PC-3 (cell line): ENCODE measurements at regions not wholly inside any gene's neighbourhood (a gene's known extent, or its start where the extent isn't known, plus 50 kb on each side); places are given as distances from the start of the nearest gene placed in this dataset.

Experiments
- EZH2 ChIP-seq: fragments of 300-600 bp; sonication (generic); IDR thresholded peaks from one replicate; pipeline ENCODE4 v1.6.1; 2017; ENCODE audit warnings: antibody characterized with exemption, mild to moderate bottlenecking, low read length; ENCODE audit not compliant: unreplicated experiment
- TF ChIP-seq, protein P1 (sequence below): fragments of 300-600 bp; sonication (generic); conservative IDR thresholded peaks from 2 replicates; pipeline ENCODE4 v1.5.1; 2017; ENCODE audit warnings: antibody characterized with exemption, low read depth, mild to moderate bottlenecking, low read length

DNA sequence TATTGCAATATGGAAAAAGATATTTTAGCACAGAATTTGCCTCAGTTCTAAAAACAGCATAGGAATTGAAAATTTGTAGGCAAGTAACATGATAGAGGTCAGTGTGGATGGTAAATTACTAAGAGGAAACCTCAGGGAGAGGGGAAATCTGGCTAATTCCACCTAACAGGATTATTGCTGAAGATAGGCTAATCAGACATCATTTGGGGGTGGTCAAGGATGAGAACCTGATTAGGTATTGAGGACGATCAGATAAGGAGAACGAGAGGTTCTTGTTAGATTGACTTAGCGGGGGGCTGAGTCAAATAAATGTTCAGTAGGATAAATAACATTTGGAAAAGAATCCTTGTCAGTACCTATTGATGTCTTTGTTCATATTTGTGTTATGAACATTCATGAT is 543.2 kb upstream of the LRRTM4 start:
- no peak for TF ChIP-seq EZH2
- TF ChIP-seq, protein P1, sequence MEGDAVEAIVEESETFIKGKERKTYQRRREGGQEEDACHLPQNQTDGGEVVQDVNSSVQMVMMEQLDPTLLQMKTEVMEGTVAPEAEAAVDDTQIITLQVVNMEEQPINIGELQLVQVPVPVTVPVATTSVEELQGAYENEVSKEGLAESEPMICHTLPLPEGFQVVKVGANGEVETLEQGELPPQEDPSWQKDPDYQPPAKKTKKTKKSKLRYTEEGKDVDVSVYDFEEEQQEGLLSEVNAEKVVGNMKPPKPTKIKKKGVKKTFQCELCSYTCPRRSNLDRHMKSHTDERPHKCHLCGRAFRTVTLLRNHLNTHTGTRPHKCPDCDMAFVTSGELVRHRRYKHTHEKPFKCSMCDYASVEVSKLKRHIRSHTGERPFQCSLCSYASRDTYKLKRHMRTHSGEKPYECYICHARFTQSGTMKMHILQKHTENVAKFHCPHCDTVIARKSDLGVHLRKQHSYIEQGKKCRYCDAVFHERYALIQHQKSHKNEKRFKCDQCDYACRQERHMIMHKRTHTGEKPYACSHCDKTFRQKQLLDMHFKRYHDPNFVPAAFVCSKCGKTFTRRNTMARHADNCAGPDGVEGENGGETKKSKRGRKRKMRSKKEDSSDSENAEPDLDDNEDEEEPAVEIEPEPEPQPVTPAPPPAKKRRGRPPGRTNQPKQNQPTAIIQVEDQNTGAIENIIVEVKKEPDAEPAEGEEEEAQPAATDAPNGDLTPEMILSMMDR: no peak
